ENCODE measurements at regions not wholly inside any gene's neighbourhood (a gene's known extent, or its start where the extent isn't known, plus 50 kb on each side); places are given as distances from the start of the nearest gene placed in this dataset.
"Not testable (repeated sequence)": the region's sequence is repeated elsewhere in the genome, so short reads cannot be mapped to it uniquely, and the experiment has no call there.

- DNase-seq = no peak
Measured at GRCh38 chr9:87382900-87383299, 114.8 kb upstream of the DAPK1 start.

GRCh38 chr9:87383344-87384150 lies 114.1 kb upstream of the DAPK1 start:
- DNase-seq = no peak

- DNase-seq = no peak
Measured at GRCh38 chr9:87386490-87387025, 111.1 kb upstream of the DAPK1 start.

GRCh38 chr9:87387351-87388011 lies 110.2 kb upstream of the DAPK1 start:
- no peak for DNase-seq

GRCh38 chr9:87388708-87389107 lies 109.0 kb upstream of the DAPK1 start:
- not testable (repeated sequence) for DNase-seq

GRCh38 chr9:87389936-87390335 lies 107.7 kb upstream of the DAPK1 start:
- DNase-seq = no peak

- DNase-seq = no peak
Measured at GRCh38 chr9:87390361-87390760, 107.3 kb upstream of the DAPK1 start.

GRCh38 chr9:87392086-87392485 lies 105.6 kb upstream of the DAPK1 start:
- DNase-seq = no peak

GRCh38 chr9:87393706-87394230 lies 103.9 kb upstream of the DAPK1 start:
- DNase-seq = no peak

- DNase-seq = no peak
Measured at GRCh38 chr9:87395804-87396479, 101.7 kb upstream of the DAPK1 start.

- DNase-seq = no peak
Measured at GRCh38 chr9:87401681-87402080, 96.0 kb upstream of the DAPK1 start.

GRCh38 chr9:87402537-87402936 lies 95.1 kb upstream of the DAPK1 start:
- DNase-seq = no peak

GRCh38 chr9:87405677-87406542 lies 91.8 kb upstream of the DAPK1 start:
- peak; percentile 11 for DNase-seq

GRCh38 chr9:87406543-87407166 lies 91.0 kb upstream of the DAPK1 start:
- DNase-seq = no peak

GRCh38 chr9:87410047-87411005 lies 87.3 kb upstream of the DAPK1 start:
- not testable (repeated sequence) for DNase-seq

- DNase-seq = no peak
Measured at GRCh38 chr9:87420884-87421283, 76.8 kb upstream of the DAPK1 start.

- no peak for DNase-seq
Measured at GRCh38 chr9:87421734-87422133, 75.9 kb upstream of the DAPK1 start.

- DNase-seq = no peak
Measured at GRCh38 chr9:87422999-87423398, 74.7 kb upstream of the DAPK1 start.

GRCh38 chr9:87423885-87424284 lies 73.8 kb upstream of the DAPK1 start:
- not testable (repeated sequence) for DNase-seq

- DNase-seq = no peak
Measured at GRCh38 chr9:87425202-87425601, 72.5 kb upstream of the DAPK1 start.

All from NCI-H345 (cell line).